HCT116 (cell line): ENCODE measurements at regions not wholly inside any gene's neighbourhood (a gene's known extent, or its start where the extent isn't known, plus 50 kb on each side); places are given as distances from the start of the nearest gene placed in this dataset.

Experiments used
- ATAC-seq: fragments of 200-7000 bp; cut with Tn5 transposase; 2 replicates; pipeline ENCODE4 v1.9.1; 2020; ENCODE audit warnings: mild to moderate bottlenecking, moderate library complexity
- BruUV-seq: library from RNA; stranded (reverse); fragments of 400-500 nt; replicated peaks from 2 replicates; lab custom pipeline; 2021; lab: Mats Ljungman, UMichigan
- CTCF ChIA-PET: fragments of 300-600 bp; sonication (Branson Sonifier 250); formaldehyde crosslinking; loops from one replicate; lab custom pipeline; 2021; ENCODE audit warnings: antibody characterized with exemption; lab: Charles Lee
- POLR2A ChIA-PET: fragments of 300-600, 350-600 bp; sonication (Branson Sonifier 250); formaldehyde crosslinking; loops from one replicate; lab custom pipeline; 2021; ENCODE audit warnings: antibody characterized with exemption; lab: Charles Lee
- RAD21 ChIA-PET, 2 experiments: fragments of 300-600 bp; sonication (Branson Sonifier 250); formaldehyde crosslinking; loops; one replicate each; lab custom pipeline; 2023; ENCODE audit warnings: low total read pairs in 2 of 2; ENCODE audit not compliant: uncharacterized antibody in 2 of 2, unreplicated experiment in 2 of 2, low non-redundant PET in 1 of 2; lab: Charles Lee
- DNase-seq: peaks from one replicate; pipeline ENCODE4 v3.0.0-alpha.2; 2010; ENCODE audit warnings: low read depth, low spot score
- H2AFZ ChIP-seq: fragments of 200-600 bp; shearing (Covaris generic), sonication (generic); 2 replicates; pipeline ENCODE4 v1.6.1; 2017; ENCODE audit warnings: low read depth, mixed run types, mixed read lengths, antibody characterized with exemption, low read length; ENCODE audit not compliant: poor library complexity, severe bottlenecking
- H3K27ac ChIP-seq: 2 replicates; pipeline ENCODE4 v1.5.1; 2012; ENCODE audit warnings: low read depth, low read length
- H3K27me3 ChIP-seq: fragments of 200-600 bp; sonication (generic); 2 replicates; pipeline ENCODE4 v1.6.1; 2016; ENCODE audit warnings: mixed run types, low read length, mixed read lengths; ENCODE audit not compliant: insufficient read depth
- H3K36me3 ChIP-seq, 2 experiments: fragments of 200-500 bp in 1 of 2; fragments of 200-600 bp in 1 of 2; sonication (Bioruptor generic) in 1 of 2; sonication (generic) in 1 of 2; 2 replicates each; pipeline versions ENCODE4 v1.5.1 to v1.6.1; 2014 to 2016; ENCODE audit warnings: low read length in 2 of 2, inconsistent platforms in 1 of 2, mixed read lengths in 1 of 2, mixed run types in 1 of 2; ENCODE audit not compliant: insufficient read depth in 2 of 2, control insufficient read depth in 1 of 2
- H3K4me1 ChIP-seq, 2 experiments: fragments of 200-600 bp in 1 of 2; sonication (generic) in 1 of 2; 2 replicates each; pipeline versions ENCODE4 v1.5.1 to v1.6.1; 2012 to 2017; ENCODE audit warnings: low read length in 2 of 2, inconsistent platforms in 1 of 2, mild to moderate bottlenecking in 1 of 2, mixed read lengths in 1 of 2, mixed run types in 1 of 2, moderate library complexity in 1 of 2; ENCODE audit not compliant: insufficient read depth in 2 of 2, control insufficient read depth in 1 of 2
- H3K4me2 ChIP-seq: fragments of 200-600 bp; sonication (generic); 2 replicates; pipeline ENCODE4 v1.6.1; 2017; ENCODE audit warnings: mixed run types, low read length, mixed read lengths
- H3K4me3 ChIP-seq, 2 experiments: fragments of 200-600 bp in 1 of 2; sonication (generic) in 1 of 2; replicated peaks in 1 of 2; 2 replicates each; pipeline ENCODE4 v1.5.1; 2011 to 2016; ENCODE audit warnings: low read length in 2 of 2, control low read depth in 1 of 2, low read depth in 1 of 2, mild to moderate bottlenecking in 1 of 2, mixed read lengths in 1 of 2, mixed run types in 1 of 2
- H3K79me2 ChIP-seq: fragments of 200-600 bp; sonication (generic); 2 replicates; pipeline ENCODE4 v1.6.1; 2017; ENCODE audit warnings: mild to moderate bottlenecking, mixed run types, low read length, moderate library complexity, mixed read lengths; ENCODE audit not compliant: insufficient read depth
- H3K9ac ChIP-seq: fragments of 200-600 bp; sonication (generic); 2 replicates; pipeline ENCODE4 v1.6.1; 2016; ENCODE audit warnings: low read length, mixed read lengths
- H3K9me2 ChIP-seq: fragments of 200-600 bp; sonication (generic), shearing (Covaris generic); 2 replicates; pipeline ENCODE4 v1.6.1; 2017; ENCODE audit warnings: mixed run types, mild to moderate bottlenecking, moderate library complexity; ENCODE audit not compliant: insufficient read depth
- H3K9me3 ChIP-seq, 2 experiments: fragments of 200-500 bp in 1 of 2; fragments of 200-600 bp in 1 of 2; sonication (Bioruptor generic) in 1 of 2; sonication (generic) in 1 of 2; 2 replicates each; pipeline ENCODE4 v1.6.1; 2014 to 2017; ENCODE audit warnings: low read length in 2 of 2, mixed read lengths in 2 of 2, inconsistent platforms in 1 of 2, low read depth in 1 of 2, mild to moderate bottlenecking in 1 of 2, mixed run types in 1 of 2, moderate library complexity in 1 of 2; ENCODE audit not compliant: control insufficient read depth in 1 of 2, insufficient read depth in 1 of 2
- H4K20me1 ChIP-seq: fragments of 200-600 bp; sonication (generic), shearing (Covaris generic); 2 replicates; pipeline ENCODE4 v1.6.1; 2017; ENCODE audit warnings: mixed run types, mild to moderate bottlenecking, moderate library complexity; ENCODE audit not compliant: insufficient read depth
- ATF3 ChIP-seq: IDR thresholded peaks from 2 replicates; pipeline ENCODE4 v1.6.1; 2012
- CBX3 ChIP-seq: IDR thresholded peaks from 2 replicates; pipeline ENCODE4 v1.6.1; 2012; ENCODE audit warnings: low read depth
- CTCF ChIP-seq, 3 experiments: fragments of 200-600 bp in 1 of 3; sonication (generic) in 1 of 3; IDR thresholded peaks in 2 of 3; conservative IDR thresholded peaks in 1 of 3; 2 replicates each; pipeline ENCODE4 v1.5.1; 2012 to 2017; ENCODE audit warnings: low read depth in 2 of 3, low read length in 2 of 3, antibody characterized with exemption in 1 of 3, borderline replicate concordance in 1 of 3, control low read depth in 1 of 3, mild to moderate bottlenecking in 1 of 3, mixed read lengths in 1 of 3, mixed run types in 1 of 3, moderate library complexity in 1 of 3; ENCODE audit not compliant: insufficient read depth in 1 of 3
- ELF1 ChIP-seq: IDR thresholded peaks from 2 replicates; pipeline ENCODE4 v1.6.1; 2012; ENCODE audit warnings: low read depth, borderline replicate concordance
- JUND ChIP-seq: IDR thresholded peaks from 2 replicates; pipeline ENCODE4 v1.6.1; 2012
- MAX ChIP-seq: IDR thresholded peaks from 2 replicates; pipeline ENCODE4 v1.6.1; 2012
- REST ChIP-seq: IDR thresholded peaks from 2 replicates; pipeline ENCODE4 v1.6.1; 2012; ENCODE audit warnings: low read depth
- SRF ChIP-seq: IDR thresholded peaks from 2 replicates; pipeline ENCODE4 v1.6.1; 2012; ENCODE audit warnings: low read depth
- ZFX ChIP-seq: fragments of 450-650 bp; IDR thresholded peaks from 2 replicates; pipeline ENCODE4 v1.6.1; 2017
- ZNF274 ChIP-seq: fragments of 200-500 bp; sonication (Bioruptor generic); IDR thresholded peaks from 2 replicates; pipeline ENCODE4 v1.6.1; 2014; ENCODE audit warnings: mild to moderate bottlenecking, low read depth, low read length, inconsistent platforms
- intact Hi-C: fragments of 100-400 bp; cut with micrococcal nuclease; formaldehyde crosslinking; loops from 2 replicates; pipeline ENCODE4 v1.10.0; 2022

GRCh38 chr1:88566615-88567387 is 117.3 kb upstream of the PKN2 start:
- DNase-seq (no peak), ATAC-seq (no peak)
- ChIA-PET POLR2A (no interaction called here), CTCF (no interaction called here), RAD21 (no interaction called here)
- H3K36me3 ChIP-seq: no peaks in the 10 kb centered on the region
- no TSS peak for BruUV-seq
- H3K27ac ChIP-seq: no peak overlapping the region
- intact Hi-C loops: no loop called here
- TF ChIP-seq ZNF274 (no peak), JUND (no peak), CBX3 (no peak), REST (no peak), MAX (no peak), CTCF (IDR thresholded peaks at IDR 0.05 in 2 of 3, conservative IDR thresholded peaks at IDR 0.05 in 1 of 3; ENCODE audit: borderline replicate concordance in 1 of 3, insufficient read depth in 1 of 3, low read depth in 2 of 3, low read length in 2 of 3) (no peak), ATF3 (no peak), SRF (no peak), ZFX (no peak), ELF1 (no peak)
- no peak overlapping the region for H3K4me3 ChIP-seq
- H3K9me3 ChIP-seq: no peaks in the 10 kb centered on the region
- no peak overlapping the region for H3K9ac ChIP-seq
- no peak overlapping the region for H3K4me2 ChIP-seq
- no peaks in the 10 kb centered on the region for H3K9me2 ChIP-seq
- no peaks in the 10 kb centered on the region for H4K20me1 ChIP-seq
- no peaks in the 10 kb centered on the region for H3K27me3 ChIP-seq
- no peaks in the 10 kb centered on the region for H3K4me1 ChIP-seq
- no peak overlapping the region for H2AFZ ChIP-seq
- H3K79me2 ChIP-seq: no peaks in the 10 kb centered on the region
